Neuron (in vitro differentiated cells): ENCODE measurements at regions not wholly inside any gene's neighbourhood (a gene's known extent, or its start where the extent isn't known, plus 50 kb on each side); places are given as distances from the start of the nearest gene placed in this dataset.

Source experiments
- H2AFZ ChIP-seq: one replicate; pipeline ENCODE4 v1.6.1; 2013; ENCODE audit warnings: low read depth, mild to moderate bottlenecking, inconsistent platforms, low read length, moderate library complexity
- H3K27me3 ChIP-seq: one replicate; pipeline ENCODE4 v1.6.1; 2013; ENCODE audit warnings: low read length; ENCODE audit not compliant: insufficient read depth
- H3K36me3 ChIP-seq: one replicate; pipeline ENCODE4 v1.6.1; 2013; ENCODE audit warnings: low read length; ENCODE audit not compliant: insufficient read depth
- H3K4me1 ChIP-seq: one replicate; pipeline ENCODE4 v1.6.1; 2013; ENCODE audit warnings: low read length; ENCODE audit not compliant: insufficient read depth
- H3K4me3 ChIP-seq: 2 replicates; pipeline ENCODE4 v1.5.1; 2013; ENCODE audit warnings: mild to moderate bottlenecking, low read length, moderate library complexity
- H3K9me3 ChIP-seq: one replicate; pipeline ENCODE4 v1.6.1; 2013; ENCODE audit warnings: low read length

DNA sequence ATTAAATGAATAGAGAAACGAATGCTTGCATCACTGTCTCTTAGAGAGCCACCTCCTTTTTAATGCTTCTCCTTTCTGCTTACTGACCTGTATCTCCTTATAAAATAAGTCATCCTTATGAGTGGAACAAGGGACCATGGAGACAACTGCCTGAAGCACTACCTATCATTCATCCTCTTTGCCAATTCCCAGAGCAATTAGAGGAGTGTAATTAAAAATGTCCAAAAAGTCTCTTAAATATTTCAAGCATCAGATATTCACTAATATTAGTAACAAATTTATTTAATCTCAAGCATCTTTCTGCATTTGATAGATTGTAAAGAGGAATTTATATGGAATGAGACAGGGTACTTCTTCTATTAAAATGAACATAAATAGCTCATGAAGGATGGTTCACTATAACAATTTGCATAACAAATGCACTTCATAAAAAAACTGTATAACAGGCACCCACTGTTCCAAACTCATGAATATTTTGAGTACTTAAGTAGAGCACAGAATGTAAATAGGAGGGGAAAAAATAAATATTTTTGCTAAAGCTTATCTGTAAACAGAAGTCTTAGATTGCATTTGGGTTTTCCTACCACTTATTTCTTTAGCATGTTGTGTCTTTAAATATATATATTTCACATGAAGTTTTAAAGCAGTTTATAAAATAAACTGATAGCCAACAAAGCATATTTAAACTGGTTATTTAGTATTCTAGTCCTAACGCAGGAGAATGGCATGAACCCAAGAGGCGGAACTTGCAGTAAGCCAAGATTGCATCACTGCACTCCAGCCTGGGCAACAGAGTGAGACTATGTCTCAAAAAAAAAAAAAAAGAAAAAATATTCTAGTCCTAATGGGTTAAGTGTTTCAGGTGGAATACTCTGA lies 269.3 kb downstream of the TBL1XR1 start:
- Histone ChIP-seq H3K4me3 (no peak overlapping the region), H3K27me3 (no peaks in the 10 kb centered on the region), H3K9me3 (peaks cover 2% of the 10 kb centered on the region), H3K4me1 (no peaks in the 10 kb centered on the region), H2AFZ (no peak overlapping the region), H3K36me3 (no peaks in the 10 kb centered on the region)

DNA sequence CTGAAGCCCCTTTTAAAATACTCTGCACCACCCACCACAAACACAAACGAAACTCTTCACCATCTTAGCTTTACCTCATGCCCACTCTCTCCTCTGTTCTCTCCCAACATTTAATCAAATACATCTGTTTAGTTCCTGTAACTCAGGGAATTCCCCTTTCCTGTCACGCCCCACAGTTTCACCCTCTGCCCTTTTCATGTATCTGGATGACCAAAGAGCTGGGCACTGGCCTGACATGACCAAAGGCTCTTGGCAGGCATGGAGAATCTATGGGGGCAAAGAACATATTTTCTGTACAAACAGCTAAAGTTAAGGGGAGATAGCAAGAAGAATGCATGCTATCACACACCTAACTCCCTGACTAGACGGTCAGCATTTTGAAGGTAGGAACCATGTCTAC lies 270.0 kb downstream of the TBL1XR1 start:
- Histone ChIP-seq H3K9me3 (peaks cover 2% of the 10 kb centered on the region), H3K27me3 (no peaks in the 10 kb centered on the region), H3K36me3 (no peaks in the 10 kb centered on the region), H2AFZ (no peak overlapping the region), H3K4me3 (no peak overlapping the region), H3K4me1 (no peaks in the 10 kb centered on the region)

GRCh38 chr3:176926688-176927087 lies 270.6 kb downstream of the TBL1XR1 start:
- no peak overlapping the region for H3K4me3 ChIP-seq
- H3K36me3 ChIP-seq, result no peaks in the 10 kb centered on the region

GRCh38 chr3:176926034-176926433 lies 271.2 kb downstream of the TBL1XR1 start:
- H3K4me3 ChIP-seq, result no peak overlapping the region
- no peaks in the 10 kb centered on the region for H3K4me1 ChIP-seq
- H2AFZ ChIP-seq, result no peak overlapping the region
- H3K36me3 ChIP-seq, result no peaks in the 10 kb centered on the region
- peaks cover 2% of the 10 kb centered on the region for H3K9me3 ChIP-seq
- no peaks in the 10 kb centered on the region for H3K27me3 ChIP-seq

More at GRCh38 chr3:176926688-176927087, 270.6 kb downstream of the TBL1XR1 start:
- Histone ChIP-seq H3K27me3 (no peaks in the 10 kb centered on the region), H2AFZ (no peak overlapping the region), H3K9me3 (peaks cover 2% of the 10 kb centered on the region), H3K4me1 (no peaks in the 10 kb centered on the region)

DNA sequence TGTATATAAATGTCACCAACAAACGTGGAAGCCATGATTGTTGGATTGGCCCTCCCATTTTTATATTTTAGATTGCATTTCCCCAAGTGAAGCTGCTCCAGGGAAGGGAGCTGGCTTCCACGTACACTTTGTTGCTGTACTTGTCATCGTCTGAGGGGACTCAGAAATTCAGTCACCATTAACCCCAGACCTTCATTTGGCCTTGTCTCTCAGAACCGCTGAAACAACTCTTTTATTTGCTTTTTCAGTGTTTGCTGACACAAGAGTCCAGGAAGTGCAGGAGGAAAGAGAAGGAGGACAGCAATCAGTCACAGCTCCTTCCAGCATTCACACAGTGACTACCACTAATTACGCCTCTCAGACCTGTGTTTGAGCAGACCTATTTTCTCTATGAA lies 276.5 kb downstream of the TBL1XR1 start:
- H3K4me3 ChIP-seq, result no peak overlapping the region
- H2AFZ ChIP-seq, result no peak overlapping the region
- H3K36me3 ChIP-seq, result no peaks in the 10 kb centered on the region
- no peaks in the 10 kb centered on the region for H3K27me3 ChIP-seq
- peaks cover 2% of the 10 kb centered on the region for H3K4me1 ChIP-seq
- H3K9me3 ChIP-seq, result peaks cover 2% of the 10 kb centered on the region

DNA sequence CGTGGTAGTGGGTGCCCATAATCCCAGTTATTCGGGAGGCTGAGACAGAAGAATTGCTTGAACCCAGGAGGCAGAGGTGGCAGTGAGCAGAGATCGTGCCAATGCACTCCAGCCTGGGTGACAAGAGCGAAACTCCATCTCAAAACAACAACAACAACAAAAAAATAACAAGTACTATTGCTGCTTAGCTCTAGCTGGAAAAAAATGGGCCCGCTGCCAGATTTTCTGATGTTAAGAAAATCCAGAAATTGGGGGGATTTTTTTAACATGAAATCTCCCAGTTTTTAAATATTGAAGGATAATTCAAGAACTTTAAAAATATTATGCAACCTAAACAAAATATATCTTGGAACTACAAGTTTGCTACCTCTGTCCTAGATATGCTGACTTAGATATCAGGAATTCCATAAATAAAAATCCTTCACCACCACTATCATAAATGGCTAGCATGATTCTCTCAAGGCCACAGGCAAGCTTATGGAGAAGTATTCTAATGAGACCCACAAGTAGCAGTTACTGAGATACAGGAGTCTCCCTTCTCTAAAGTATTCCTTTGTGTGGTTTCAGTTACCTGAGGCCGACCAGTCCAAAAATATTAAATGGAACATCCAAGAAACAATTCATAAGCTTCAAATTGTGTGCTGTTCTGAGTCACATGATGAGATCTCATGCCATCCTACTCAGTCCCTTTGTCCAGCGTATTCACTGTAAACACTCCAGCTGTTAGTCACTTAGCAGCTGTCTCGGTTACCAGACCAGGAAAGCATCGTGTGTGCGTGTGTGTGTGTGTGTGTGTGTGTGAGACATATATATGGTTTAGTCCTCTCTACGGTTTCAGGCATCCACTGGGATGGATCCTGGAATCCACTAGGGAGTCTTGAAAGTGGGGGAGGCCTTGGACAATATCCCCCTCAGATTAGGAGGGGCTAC lies 277.2 kb downstream of the TBL1XR1 start:
- Histone ChIP-seq H3K36me3 (no peaks in the 10 kb centered on the region), H3K27me3 (no peaks in the 10 kb centered on the region), H3K4me3 (no peak overlapping the region), H2AFZ (no peak overlapping the region), H3K9me3 (peaks cover 2% of the 10 kb centered on the region), H3K4me1 (peaks cover 2% of the 10 kb centered on the region)

DNA sequence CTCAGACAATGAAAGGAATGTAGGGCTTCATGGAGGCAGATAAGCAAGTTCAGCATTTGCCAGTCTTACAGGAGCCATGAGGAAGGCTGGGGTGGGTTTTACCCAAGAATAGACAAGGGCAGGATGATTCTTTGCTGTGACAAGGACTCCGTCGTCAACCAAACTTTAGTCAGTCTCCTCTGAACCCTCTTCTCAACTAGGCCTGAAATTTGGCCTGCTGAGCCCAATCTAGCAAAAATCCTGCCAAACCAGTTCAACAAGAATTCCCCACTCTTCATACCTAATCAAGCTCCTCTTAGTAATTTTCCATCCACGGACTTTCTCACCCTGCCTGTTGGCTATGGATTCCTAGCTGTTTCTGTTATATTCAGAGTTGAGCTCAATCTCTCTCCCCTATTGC lies 280.5 kb downstream of the TBL1XR1 start:
- no peak overlapping the region for H2AFZ ChIP-seq
- H3K36me3 ChIP-seq, result no peaks in the 10 kb centered on the region

DNA sequence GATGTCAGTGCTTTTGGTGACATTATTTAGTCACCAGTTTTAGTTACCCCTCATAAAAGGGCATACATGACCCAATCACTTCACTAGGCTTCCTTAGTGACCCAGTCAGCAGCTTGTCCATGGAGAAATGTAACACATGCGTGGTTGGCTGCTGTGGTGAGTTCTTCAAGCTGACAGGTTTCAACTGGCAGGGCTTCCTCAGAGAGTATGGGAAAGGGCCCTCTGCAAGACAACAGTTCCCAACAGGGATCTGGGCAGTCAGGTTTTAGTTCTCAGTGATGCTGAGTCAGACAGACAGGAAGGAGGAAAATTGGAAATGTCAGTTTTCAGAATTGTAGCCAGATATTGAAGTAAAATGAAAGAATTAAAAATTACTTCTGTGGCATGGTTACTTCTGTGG lies 282.5 kb downstream of the TBL1XR1 start:
- H3K27me3 ChIP-seq, result no peaks in the 10 kb centered on the region
- H3K4me1 ChIP-seq, result peaks cover 2% of the 10 kb centered on the region
- H2AFZ ChIP-seq, result no peak overlapping the region
- no peaks in the 10 kb centered on the region for H3K36me3 ChIP-seq
- no peak overlapping the region for H3K4me3 ChIP-seq
- no peaks in the 10 kb centered on the region for H3K9me3 ChIP-seq

More for the DNA sequence above, 280.5 kb downstream of the TBL1XR1 start:
- Histone ChIP-seq H3K4me3 (no peak overlapping the region), H3K27me3 (no peaks in the 10 kb centered on the region), H3K4me1 (peaks cover 2% of the 10 kb centered on the region), H3K9me3 (no peaks in the 10 kb centered on the region)

DNA sequence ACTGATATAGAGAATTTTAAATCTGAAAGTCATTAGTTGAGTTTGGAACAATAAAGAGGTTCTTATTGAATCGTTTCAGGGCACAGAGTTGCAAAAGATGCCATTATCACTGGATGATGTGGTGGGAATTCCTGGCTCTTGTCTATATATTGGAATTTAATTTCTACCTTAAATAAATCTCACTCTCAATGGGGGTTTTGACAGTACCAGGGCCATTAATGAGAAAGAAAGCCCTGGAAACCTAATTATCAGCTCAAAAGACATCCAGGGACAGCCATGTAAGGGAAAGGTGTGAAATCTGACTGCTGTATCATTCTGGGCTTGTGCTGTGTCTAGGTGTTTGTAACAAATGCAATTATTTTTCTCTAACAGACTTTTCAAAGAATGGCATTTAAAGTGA lies 285.7 kb downstream of the TBL1XR1 start:
- Histone ChIP-seq H3K4me3 (no peak overlapping the region), H2AFZ (no peak overlapping the region), H3K36me3 (no peaks in the 10 kb centered on the region), H3K27me3 (no peaks in the 10 kb centered on the region), H3K4me1 (no peaks in the 10 kb centered on the region), H3K9me3 (no peaks in the 10 kb centered on the region)

DNA sequence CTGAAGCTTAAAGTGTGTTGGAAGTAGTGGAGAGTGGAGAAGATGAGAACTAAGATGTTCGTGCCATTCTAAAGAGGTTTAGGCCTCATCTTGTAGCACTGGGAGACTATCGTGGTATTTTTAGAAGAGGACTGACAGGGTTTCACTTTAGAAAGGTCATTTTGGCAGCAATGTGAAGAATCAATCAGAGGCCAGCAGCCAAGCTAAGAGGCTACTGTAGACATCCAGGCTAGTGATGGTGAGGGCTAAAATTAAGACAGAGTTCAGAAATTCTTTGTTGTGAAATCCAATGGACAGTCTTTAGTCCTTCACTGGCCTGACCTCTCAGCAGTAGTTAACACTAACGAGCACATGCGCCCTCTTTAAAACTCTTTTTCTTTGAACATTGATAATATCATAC lies 288.2 kb downstream of the TBL1XR1 start:
- no peaks in the 10 kb centered on the region for H3K36me3 ChIP-seq
- H3K4me1 ChIP-seq, result no peaks in the 10 kb centered on the region
- no peak overlapping the region for H2AFZ ChIP-seq
- no peak overlapping the region for H3K4me3 ChIP-seq
- no peaks in the 10 kb centered on the region for H3K27me3 ChIP-seq
- H3K9me3 ChIP-seq, result no peaks in the 10 kb centered on the region

DNA sequence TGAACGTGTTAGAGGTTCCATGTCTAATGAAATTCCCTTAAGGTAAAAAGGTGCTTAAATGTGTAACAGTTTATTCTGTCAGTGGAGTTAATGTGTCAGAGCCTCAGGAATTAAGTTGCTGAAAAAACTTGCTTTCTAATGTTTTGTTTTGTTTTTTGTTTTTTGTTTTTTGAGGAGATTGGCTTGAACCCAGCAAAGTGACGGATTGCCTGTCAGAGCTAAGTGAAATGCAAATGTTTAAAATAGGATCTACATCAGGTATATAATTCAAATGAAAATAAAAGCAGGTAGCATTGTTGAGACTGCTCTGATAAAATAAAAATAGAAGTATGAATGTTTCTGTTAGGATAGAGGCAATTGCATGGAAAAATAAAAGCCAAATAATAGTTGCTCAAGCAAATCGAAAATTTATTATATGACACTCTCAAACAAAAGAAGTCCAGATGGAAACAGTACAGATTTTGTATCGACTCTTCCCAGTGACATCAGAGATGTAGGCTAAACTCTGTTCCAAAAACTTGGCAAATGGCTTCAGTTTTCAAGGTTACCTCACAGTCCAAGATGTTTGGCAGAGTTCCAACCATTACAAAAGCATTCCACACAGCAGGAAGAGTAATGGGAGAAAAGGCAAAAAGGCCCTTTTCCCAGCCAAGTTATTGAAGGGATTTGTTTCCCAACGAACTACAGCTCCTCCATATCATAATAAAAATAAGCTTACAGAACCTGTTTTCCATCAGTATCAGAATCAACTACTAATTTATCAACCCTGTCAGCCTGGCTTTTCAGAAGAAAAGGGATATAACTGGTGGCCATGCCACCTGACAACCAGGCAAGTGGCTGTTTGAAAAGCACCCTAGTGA lies 291.0 kb downstream of the TBL1XR1 start:
- H3K36me3 ChIP-seq, result no peaks in the 10 kb centered on the region

GRCh38 chr3:176905331-176905730 lies 292.0 kb downstream of the TBL1XR1 start:
- Histone ChIP-seq H3K4me1 (no peaks in the 10 kb centered on the region), H3K27me3 (no peaks in the 10 kb centered on the region), H3K36me3 (no peaks in the 10 kb centered on the region), H3K9me3 (no peaks in the 10 kb centered on the region), H3K4me3 (no peak overlapping the region), H2AFZ (no peak overlapping the region)

More for the DNA sequence above, 291.0 kb downstream of the TBL1XR1 start:
- H3K27me3 ChIP-seq, result no peaks in the 10 kb centered on the region
- H3K4me3 ChIP-seq, result no peak overlapping the region
- no peaks in the 10 kb centered on the region for H3K9me3 ChIP-seq
- H2AFZ ChIP-seq, result no peak overlapping the region
- no peaks in the 10 kb centered on the region for H3K4me1 ChIP-seq
